ENCODE measurements at regions not wholly inside any gene's neighbourhood (a gene's known extent, or its start where the extent isn't known, plus 50 kb on each side); places are given as distances from the start of the nearest gene placed in this dataset.

DNA sequence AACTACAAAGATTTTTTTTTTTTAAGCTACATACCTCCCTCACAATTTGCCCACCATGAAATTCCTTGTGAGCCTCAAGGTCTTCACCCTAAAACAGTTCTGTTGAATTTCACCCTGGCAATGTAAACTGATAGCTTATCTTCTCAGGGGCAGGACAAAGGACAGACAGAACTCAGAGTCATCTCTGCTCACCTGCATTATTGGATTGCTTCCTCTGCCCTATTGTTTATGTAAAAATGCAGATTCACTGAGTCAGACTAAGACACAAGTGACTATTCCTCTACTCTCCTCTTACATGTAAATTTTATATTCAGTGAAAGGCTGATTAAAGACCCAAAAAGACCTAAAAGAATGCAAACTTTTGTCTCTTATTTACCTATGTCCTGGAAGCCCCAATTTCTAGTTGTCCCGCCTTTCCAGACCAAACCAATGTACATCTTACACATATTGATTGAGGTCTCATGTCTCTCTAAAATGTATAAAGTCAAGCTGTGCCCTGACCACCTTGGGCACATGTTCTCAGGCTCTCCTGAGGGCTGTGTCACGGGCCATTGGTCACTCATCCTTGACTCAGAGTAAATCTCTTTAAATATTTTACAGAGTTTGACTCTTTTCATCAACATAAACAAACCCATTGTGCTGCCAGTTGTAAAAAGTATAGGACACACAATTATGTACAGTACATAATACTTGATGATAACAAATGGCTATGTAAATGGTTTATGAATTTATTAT is 440.2 kb downstream of the HTR7 start:
- in situ Hi-C loops (cut with MboI; ENCODE audit: low sequenced_read_pairs in 4 of 4) (no loop called here), intact Hi-C loops (cut with DNase I; ENCODE audit: low total_unique reads) (no loop called here)
- no peaks in the 10 kb centered on the region for H3K4me1 ChIP-seq
- no peak for ATAC-seq
- no peaks in the 10 kb centered on the region for H3K9me3 ChIP-seq
- TF ChIP-seq POLR2A (IDR thresholded peaks at IDR 0.05), result no peak
- TF ChIP-seq, protein P1, sequence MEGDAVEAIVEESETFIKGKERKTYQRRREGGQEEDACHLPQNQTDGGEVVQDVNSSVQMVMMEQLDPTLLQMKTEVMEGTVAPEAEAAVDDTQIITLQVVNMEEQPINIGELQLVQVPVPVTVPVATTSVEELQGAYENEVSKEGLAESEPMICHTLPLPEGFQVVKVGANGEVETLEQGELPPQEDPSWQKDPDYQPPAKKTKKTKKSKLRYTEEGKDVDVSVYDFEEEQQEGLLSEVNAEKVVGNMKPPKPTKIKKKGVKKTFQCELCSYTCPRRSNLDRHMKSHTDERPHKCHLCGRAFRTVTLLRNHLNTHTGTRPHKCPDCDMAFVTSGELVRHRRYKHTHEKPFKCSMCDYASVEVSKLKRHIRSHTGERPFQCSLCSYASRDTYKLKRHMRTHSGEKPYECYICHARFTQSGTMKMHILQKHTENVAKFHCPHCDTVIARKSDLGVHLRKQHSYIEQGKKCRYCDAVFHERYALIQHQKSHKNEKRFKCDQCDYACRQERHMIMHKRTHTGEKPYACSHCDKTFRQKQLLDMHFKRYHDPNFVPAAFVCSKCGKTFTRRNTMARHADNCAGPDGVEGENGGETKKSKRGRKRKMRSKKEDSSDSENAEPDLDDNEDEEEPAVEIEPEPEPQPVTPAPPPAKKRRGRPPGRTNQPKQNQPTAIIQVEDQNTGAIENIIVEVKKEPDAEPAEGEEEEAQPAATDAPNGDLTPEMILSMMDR (IDR thresholded peaks at IDR 0.05 in 4 of 5, conservative IDR thresholded peaks at IDR 0.05 in 1 of 5), result no peak
- no peak for DNase-seq
- no peaks in the 10 kb centered on the region for H3K36me3 ChIP-seq
- H3K27me3 ChIP-seq, result no peaks in the 10 kb centered on the region
- H3K4me3 ChIP-seq, result no peak overlapping the region
- H3K27ac ChIP-seq, result no peak overlapping the region

DNA sequence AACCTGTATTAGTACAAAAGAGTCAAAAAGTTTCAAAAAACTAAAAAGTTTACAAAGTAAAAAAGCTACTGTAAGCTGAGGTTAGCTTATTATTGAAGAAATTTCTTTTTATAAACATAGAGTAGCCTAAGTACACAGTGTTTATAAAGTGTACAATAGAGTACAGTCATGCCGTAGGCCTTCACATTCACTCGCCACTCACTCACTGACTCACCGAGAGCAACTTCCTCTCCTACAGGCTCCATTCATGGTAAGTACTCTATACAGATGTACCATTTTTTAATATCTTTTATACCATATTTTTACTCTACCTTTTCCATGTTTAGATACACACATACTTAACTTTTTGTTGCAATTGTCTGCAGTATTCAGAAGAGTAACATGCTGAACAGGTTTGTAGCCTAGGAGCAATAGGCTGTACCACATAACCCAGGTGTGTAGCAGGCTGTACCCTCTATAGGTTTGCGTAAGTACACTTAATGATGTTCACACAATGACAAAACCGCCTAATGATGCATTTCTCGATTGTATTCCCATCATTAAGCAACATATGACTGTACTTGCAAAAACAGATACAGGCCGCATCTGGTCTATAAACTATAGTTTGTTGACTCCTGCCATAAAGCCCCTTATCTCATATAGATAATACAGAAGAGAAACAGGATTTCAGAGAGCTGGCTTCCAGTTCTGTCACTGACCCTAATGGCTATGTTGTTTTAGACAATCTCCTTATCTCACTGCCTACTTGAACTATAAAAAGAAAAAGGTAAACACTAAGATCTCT is 438.8 kb downstream of the HTR7 start:
- intact Hi-C loops (cut with DNase I; ENCODE audit: low total_unique reads), result no loop called here
- in situ Hi-C loops (cut with MboI; ENCODE audit: low sequenced_read_pairs in 4 of 4), result no loop called here

DNA sequence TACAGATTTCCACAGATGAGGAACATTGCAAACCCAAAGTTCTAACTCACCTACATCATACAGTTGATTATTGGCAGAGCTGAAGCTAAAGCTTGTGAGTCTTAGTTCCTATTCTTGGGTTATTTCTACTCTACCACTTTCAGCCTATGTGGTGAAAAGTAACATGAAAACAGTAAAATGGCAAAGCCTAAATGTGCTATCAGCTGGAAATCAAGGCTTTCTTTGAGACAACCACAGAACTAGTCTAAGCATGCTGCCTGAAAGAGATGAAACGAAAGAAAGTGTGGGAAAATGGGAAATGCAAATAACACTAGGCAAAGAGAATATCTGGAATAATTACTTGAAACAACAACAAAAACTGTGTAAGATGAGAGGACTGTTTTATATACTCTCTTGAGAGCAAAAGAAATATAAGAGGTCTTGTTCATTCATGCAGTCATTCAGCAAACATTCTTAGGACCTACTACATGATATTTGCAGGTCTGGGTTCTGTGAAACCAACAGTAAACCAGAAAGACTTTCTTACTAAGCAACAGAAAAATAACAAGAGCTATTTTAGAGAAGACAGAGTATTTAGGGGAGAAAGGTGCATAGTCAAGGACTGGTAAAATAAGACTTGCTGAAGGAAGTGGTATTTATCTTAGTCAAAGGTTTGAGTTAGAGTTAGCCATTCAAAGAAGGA is 437.1 kb downstream of the HTR7 start:
- Histone ChIP-seq H3K9me3 (no peaks in the 10 kb centered on the region), H3K36me3 (no peaks in the 10 kb centered on the region), H3K27ac (no peak overlapping the region), H3K27me3 (no peaks in the 10 kb centered on the region), H3K4me3 (no peak overlapping the region), H3K4me1 (no peaks in the 10 kb centered on the region)
- no peak for ATAC-seq
- DNase-seq, result no peak
- intact Hi-C loops (cut with DNase I; ENCODE audit: low total_unique reads) (no loop called here), in situ Hi-C loops (cut with MboI; ENCODE audit: low sequenced_read_pairs in 4 of 4) (no loop called here)
- TF ChIP-seq POLR2A (IDR thresholded peaks at IDR 0.05), result no peak
- TF ChIP-seq, protein P1 (IDR thresholded peaks at IDR 0.05 in 4 of 5, conservative IDR thresholded peaks at IDR 0.05 in 1 of 5), result no peak

More for the DNA sequence above, 438.8 kb downstream of the HTR7 start:
- no peaks in the 10 kb centered on the region for H3K27me3 ChIP-seq
- TF ChIP-seq, protein P1 (IDR thresholded peaks at IDR 0.05 in 4 of 5, conservative IDR thresholded peaks at IDR 0.05 in 1 of 5), result no peak
- TF ChIP-seq POLR2A (IDR thresholded peaks at IDR 0.05), result no peak
- H3K27ac ChIP-seq, result no peak overlapping the region
- H3K9me3 ChIP-seq, result no peaks in the 10 kb centered on the region
- H3K36me3 ChIP-seq, result no peaks in the 10 kb centered on the region
- DNase-seq (no peak), ATAC-seq (no peak)
- no peak overlapping the region for H3K4me3 ChIP-seq
- no peaks in the 10 kb centered on the region for H3K4me1 ChIP-seq

DNA sequence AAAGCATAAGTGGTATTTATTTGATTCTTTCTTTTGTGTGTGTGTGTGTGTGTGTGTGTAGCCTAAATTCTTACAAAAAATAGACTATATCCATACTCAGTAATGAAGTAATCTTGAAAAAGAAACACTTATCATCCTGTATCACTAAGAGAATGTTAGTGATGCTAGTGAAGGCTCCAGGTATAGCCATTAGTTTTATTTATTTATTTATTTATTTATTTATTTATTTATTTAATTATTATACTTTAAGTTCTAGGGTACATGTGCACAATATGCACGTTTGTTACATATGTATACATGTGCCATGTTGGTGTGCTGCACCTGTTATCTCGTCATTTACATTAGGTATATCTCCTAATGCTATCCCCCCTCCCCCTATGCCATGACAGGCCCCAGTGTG is 436.0 kb downstream of the HTR7 start:
- H3K36me3 ChIP-seq, result no peaks in the 10 kb centered on the region
- H3K9me3 ChIP-seq, result no peaks in the 10 kb centered on the region
- no peaks in the 10 kb centered on the region for H3K4me1 ChIP-seq
- intact Hi-C loops (cut with DNase I; ENCODE audit: low total_unique reads) (no loop called here), in situ Hi-C loops (cut with MboI; ENCODE audit: low sequenced_read_pairs in 4 of 4) (no loop called here)
- no peak overlapping the region for H3K4me3 ChIP-seq
- ATAC-seq, result no peak
- no peak for TF ChIP-seq POLR2A (IDR thresholded peaks at IDR 0.05)
- H3K27me3 ChIP-seq, result no peaks in the 10 kb centered on the region
- H3K27ac ChIP-seq, result no peak overlapping the region
- DNase-seq, result no peak

DNA sequence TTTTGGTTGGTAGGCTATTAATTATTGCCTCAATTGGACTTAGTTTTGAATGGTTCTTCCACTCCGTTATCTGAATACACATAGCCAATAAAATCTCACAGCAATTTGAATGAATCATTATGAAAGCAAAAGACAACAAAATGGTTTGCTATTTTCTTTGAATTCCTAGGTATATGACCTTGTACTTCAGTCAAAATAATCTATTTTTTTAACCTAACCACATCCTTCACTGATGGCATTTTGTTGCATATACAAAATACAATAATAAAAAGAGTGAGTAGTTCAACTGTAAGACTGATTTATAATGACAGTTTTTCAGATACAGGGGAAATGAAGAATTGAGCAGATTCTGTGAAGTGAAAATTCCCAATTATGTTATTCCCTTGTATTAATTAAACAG is 433.1 kb downstream of the HTR7 start:
- ATAC-seq (no peak), DNase-seq (no peak)
- Histone ChIP-seq H3K27ac (no peak overlapping the region), H3K4me1 (no peaks in the 10 kb centered on the region), H3K4me3 (no peak overlapping the region), H3K27me3 (no peaks in the 10 kb centered on the region), H3K36me3 (no peaks in the 10 kb centered on the region), H3K9me3 (no peaks in the 10 kb centered on the region)
- intact Hi-C loops (cut with DNase I; ENCODE audit: low total_unique reads) (no loop called here), in situ Hi-C loops (cut with MboI; ENCODE audit: low sequenced_read_pairs in 4 of 4) (no loop called here)
- TF ChIP-seq, protein P1 (IDR thresholded peaks at IDR 0.05 in 4 of 5, conservative IDR thresholded peaks at IDR 0.05 in 1 of 5), result no peak
- TF ChIP-seq POLR2A (IDR thresholded peaks at IDR 0.05), result no peak

Measured in gastrocnemius medialis (tissue), 4 donors.